NK-92 (cell line): ENCODE measurements at regions not wholly inside any gene's neighbourhood (a gene's known extent, or its start where the extent isn't known, plus 50 kb on each side); places are given as distances from the start of the nearest gene placed in this dataset.
"Not testable (repeated sequence)": the region's sequence is repeated elsewhere in the genome, so short reads cannot be mapped to it uniquely, and the experiment has no call there.

ENCODE experiments used
- DNase-seq: peaks from one replicate; lab custom pipeline; 2025; ENCODE audit not compliant: unreplicated experiment; lab: John Stamatoyannopoulos, UW

- DNase-seq: not testable (repeated sequence)
Measured at GRCh38 chr11:67877316-67877715, 126.6 kb downstream of the UNC93B1 start.

DNA sequence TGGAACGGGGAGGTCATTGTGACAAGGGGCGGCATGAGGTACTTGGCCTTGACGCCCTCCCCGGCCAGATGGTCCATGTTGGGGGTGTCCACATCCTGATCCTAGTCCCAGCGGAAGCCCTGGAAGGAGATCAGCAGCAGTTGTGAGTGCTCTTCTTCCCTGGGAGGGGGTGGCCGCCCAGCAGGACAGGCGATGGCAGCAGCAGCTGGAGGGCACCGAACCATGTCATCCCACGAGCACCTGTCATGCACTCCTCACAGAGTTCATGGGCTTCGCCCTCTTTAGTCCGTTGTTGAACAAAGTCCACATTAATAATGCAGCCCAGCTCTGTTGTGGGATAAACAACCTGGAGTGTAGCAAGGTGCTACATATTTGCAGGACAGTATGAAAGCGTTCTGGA is 130.7 kb downstream of the UNC93B1 start:
- DNase-seq: not testable (repeated sequence)

DNA sequence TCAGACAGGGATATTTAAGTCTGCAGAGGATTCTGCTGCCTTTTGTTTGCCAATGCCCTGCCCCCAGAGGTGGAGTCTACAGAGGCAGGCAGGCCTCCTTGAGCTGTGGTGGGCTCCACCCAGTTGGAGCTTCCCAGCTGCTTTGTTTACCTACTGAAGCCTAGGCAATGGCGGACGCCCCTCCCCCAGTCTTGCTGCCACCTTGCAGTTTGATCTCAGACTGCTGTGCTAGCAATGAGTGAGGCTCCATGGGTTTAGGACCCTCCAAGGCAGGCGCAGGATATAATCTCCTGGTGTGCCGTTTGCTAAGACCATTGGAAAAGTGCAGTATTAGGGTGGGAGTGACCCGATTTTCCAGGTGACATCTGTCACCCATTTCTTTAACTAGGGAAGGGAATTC is 132.7 kb downstream of the UNC93B1 start:
- DNase-seq: not testable (repeated sequence)

GRCh38 chr11:67862896-67863295 is 141.0 kb downstream of the UNC93B1 start:
- DNase-seq: not testable (repeated sequence)

GRCh38 chr11:67859513-67860161 is 144.3 kb downstream of the UNC93B1 start:
- not testable (repeated sequence) for DNase-seq

DNA sequence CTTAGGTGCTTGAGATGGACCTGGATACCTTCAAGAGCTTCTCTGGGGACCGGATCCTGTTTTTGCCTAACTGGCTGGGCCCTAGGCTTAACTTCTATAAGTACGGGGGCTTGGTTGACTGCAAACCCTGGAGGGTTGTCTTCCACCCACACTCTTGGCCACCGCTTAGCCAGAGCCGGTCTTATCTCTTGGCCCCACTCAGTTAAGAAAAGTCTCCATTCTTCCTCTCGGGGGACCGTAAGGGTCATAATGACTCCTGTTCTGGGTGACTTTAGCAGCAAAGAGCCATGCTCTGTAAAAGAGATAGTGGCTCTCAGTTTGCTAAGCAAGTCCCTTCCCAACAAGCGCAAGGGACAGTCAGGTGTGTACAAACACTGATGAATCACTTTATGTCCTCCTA is 153.2 kb downstream of the UNC93B1 start:
- DNase-seq: not testable (repeated sequence)

- DNase-seq: not testable (repeated sequence)
Measured at GRCh38 chr11:67849766-67850165, 154.1 kb downstream of the UNC93B1 start.

DNA sequence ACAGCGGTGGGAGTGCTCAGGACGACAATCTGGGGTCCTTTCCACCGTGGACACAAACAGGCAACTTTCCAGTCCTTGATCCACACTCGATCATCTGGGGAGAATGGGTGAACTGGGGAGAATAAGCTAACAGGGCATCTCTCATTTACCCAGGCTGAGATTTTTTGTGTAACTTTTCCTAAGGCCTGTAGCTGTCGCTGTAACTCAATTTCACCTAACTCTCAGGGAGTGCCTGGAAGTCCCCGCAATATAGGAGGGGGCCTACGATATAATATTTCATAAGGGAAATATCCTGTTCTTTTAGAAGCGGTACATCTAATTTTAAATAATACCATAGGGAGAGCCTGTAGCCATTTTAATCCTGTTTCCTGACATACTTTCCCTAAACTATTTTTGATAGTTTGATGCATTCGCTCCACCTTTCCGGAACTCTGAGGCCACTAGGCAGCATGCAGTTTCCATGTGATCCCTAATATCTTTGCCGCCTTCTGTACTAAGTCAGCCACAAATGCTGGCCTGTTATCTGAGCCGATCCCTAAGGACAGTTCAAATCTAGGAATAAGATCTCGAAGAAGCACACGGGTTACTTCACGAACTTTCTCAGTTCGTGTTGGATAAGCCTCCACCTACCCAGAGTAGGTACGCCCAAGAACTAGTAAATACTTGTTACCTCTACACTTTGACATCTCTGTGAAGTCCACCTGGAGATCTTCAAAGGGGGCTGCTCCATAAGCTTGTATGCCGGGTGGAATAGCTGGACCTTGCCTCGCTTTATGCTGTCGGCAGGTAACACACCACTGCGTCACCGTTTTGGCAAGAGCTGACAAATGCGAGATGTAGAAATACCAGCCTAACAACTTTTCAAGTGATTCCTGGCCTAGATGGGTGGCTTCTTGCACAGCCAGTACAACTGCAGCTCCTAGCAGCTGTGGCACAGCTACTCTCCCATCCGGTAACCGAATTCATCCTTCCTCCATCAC is 155.7 kb downstream of the UNC93B1 start:
- DNase-seq: not testable (repeated sequence)

GRCh38 chr11:67846303-67846702 is 157.6 kb downstream of the UNC93B1 start:
- not testable (repeated sequence) for DNase-seq

DNA sequence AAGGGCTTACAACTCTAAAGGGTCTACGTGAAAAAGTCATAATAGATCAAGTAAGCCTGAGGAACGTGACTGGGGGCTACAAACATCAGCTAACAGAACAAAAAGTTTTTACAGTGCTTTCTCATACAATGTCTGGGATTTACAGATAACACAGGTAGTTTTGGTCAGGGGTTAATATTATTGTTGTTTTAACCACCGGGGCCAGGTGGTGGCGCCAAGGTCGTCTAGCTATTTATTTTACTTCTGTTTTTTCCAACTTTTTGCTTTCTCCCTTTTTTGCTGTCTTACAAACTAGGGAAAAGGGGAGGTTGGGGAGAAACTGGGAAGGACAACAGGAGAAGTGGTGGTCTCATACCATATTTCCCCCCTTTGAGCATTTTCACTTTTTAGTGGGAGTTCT is 158.6 kb downstream of the UNC93B1 start:
- not testable (repeated sequence) for DNase-seq

- DNase-seq: not testable (repeated sequence)
Measured at GRCh38 chr11:67840599-67840998, 163.3 kb downstream of the UNC93B1 start.

GRCh38 chr11:67830152-67830551 is 155.7 kb upstream of the ALDH3B2 start:
- DNase-seq: not testable (repeated sequence)

DNA sequence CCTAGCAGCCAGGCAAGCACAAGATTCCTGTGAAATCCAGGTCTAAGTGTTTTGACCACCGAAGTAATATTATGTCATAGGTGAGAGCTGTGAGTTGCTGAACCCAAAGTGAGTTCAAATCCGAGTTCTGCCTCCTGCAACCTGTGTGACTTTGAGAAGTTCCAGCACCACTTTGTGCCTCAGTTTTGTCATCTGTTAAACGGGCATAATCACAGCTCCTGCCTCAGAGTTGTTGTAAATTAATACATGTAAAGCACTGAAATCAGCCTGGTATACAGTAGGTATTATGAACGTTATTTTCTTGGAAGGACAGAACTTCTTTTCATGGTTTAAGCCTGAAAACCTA is 152.5 kb upstream of the ALDH3B2 start:
- DNase-seq: not testable (repeated sequence)

GRCh38 chr11:67826028-67826950 is 151.9 kb upstream of the ALDH3B2 start:
- DNase-seq: not testable (repeated sequence)

GRCh38 chr11:67824861-67825260 is 150.4 kb upstream of the ALDH3B2 start:
- DNase-seq: not testable (repeated sequence)

GRCh38 chr11:67820081-67820480 is 145.7 kb upstream of the ALDH3B2 start:
- no peak for DNase-seq

- DNase-seq: not testable (repeated sequence)
Measured at GRCh38 chr11:67817558-67817957, 143.1 kb upstream of the ALDH3B2 start.

DNA sequence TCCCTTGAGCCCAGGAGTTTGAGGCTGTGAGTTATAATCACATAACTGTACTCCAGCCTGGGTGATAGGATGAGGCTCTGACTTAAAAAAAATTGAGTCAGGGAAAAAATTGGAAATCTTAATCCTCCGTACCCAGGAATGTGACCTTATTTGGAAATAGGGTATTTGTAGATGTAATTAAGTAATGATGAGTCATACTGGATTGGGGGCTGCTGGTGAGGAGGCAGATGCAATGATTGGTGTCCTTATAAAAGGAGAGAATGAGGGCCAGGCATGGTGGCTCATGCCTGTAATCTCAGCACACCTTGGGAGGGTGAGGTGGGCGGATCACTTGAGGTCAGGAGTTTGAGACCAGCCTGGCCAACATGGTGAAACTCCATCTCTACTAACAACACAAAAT is 134.9 kb upstream of the ALDH3B2 start:
- not testable (repeated sequence) for DNase-seq

DNA sequence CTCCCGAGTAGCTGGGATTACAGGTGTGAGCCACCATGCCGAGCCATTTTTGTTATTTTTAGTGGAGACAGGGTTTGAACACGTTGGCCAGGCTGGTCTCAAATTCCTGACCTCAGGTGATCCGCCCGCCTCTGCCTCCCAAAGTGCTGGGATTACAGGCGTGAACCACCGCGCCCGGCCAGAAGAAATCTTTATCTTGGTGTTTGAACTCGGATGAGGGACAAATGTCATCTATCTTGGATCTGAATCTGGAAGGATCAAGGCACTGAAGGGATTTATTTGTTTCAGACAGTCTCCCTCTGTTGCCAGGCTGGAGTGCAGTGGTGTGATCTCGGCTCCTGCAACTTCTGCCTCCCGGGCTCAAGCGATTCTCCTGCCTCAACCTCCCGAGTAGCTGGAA is 133.5 kb upstream of the ALDH3B2 start:
- DNase-seq: not testable (repeated sequence)

GRCh38 chr11:67806728-67807235 is 132.4 kb upstream of the ALDH3B2 start:
- DNase-seq: not testable (repeated sequence)

GRCh38 chr11:67806183-67806582 is 131.8 kb upstream of the ALDH3B2 start:
- DNase-seq: not testable (repeated sequence)
